Activated CD4-positive, alpha-beta T cell treated with anti-CD3 and anti-CD28 coated beads, Interleukin-2, amount 50 U/mL, for 4 hours (primary cell): ENCODE measurements at regions not wholly inside any gene's neighbourhood (a gene's known extent, or its start where the extent isn't known, plus 50 kb on each side); places are given as distances from the start of the nearest gene placed in this dataset.

Source experiments
- DNase-seq, 2 experiments: peaks; one replicate each; pipeline ENCODE4 v3.0.0-alpha.2; 2020

- no peak for DNase-seq
Observed at GRCh38 chr15:29913528-29914135, 91.4 kb upstream of the TJP1 start.

- no peak for DNase-seq
Observed at GRCh38 chr15:29911705-29912104, 89.4 kb upstream of the TJP1 start.

- no peak for DNase-seq
Observed at GRCh38 chr15:29910068-29910467, 87.8 kb upstream of the TJP1 start.

- DNase-seq, result no peak
Observed at GRCh38 chr15:29904757-29905417, 82.6 kb upstream of the TJP1 start.

- no peak for DNase-seq
Observed at GRCh38 chr15:29903785-29904464, 81.7 kb upstream of the TJP1 start.

GRCh38 chr15:29903028-29903427 is 80.8 kb upstream of the TJP1 start:
- DNase-seq, result no peak

GRCh38 chr15:29900237-29901189 is 78.2 kb upstream of the TJP1 start:
- DNase-seq, result no peak

GRCh38 chr15:29896062-29896461 is 73.8 kb upstream of the TJP1 start:
- DNase-seq, result no peak

GRCh38 chr15:29891096-29891457 is 68.8 kb upstream of the TJP1 start:
- no peak for DNase-seq

- no peak for DNase-seq
Observed at GRCh38 chr15:29890336-29891095, 68.2 kb upstream of the TJP1 start.

- DNase-seq, result no peak
Observed at GRCh38 chr15:29889542-29890329, 67.5 kb upstream of the TJP1 start.

- no peak for DNase-seq
Observed at GRCh38 chr15:29888646-29889045, 66.4 kb upstream of the TJP1 start.

- DNase-seq, result no peak
Observed at GRCh38 chr15:29887721-29888120, 65.5 kb upstream of the TJP1 start.

GRCh38 chr15:29885183-29885582 is 62.9 kb upstream of the TJP1 start:
- no peak for DNase-seq

GRCh38 chr15:29883126-29883525 is 60.9 kb upstream of the TJP1 start:
- no peak for DNase-seq

- no peak for DNase-seq
Observed at GRCh38 chr15:29880886-29881285, 58.6 kb upstream of the TJP1 start.

- no peak for DNase-seq
Observed at GRCh38 chr15:29880341-29880740, 58.1 kb upstream of the TJP1 start.

GRCh38 chr15:29874977-29875376 is 52.7 kb upstream of the TJP1 start:
- no peak for DNase-seq

- DNase-seq, result no peak
Observed at GRCh38 chr15:29873947-29874411, 51.7 kb upstream of the TJP1 start.

- no peak for DNase-seq
Observed at GRCh38 chr15:29873264-29873663, 51.0 kb upstream of the TJP1 start.

GRCh38 chr15:29872716-29873115 is 50.4 kb upstream of the TJP1 start:
- no peak for DNase-seq
